ENCODE measurements at regions not wholly inside any gene's neighbourhood (a gene's known extent, or its start where the extent isn't known, plus 50 kb on each side); places are given as distances from the start of the nearest gene placed in this dataset.

- Histone ChIP-seq H3K9ac (ENCODE audit: low read length) (no peak overlapping the region), H3K4me1 (ENCODE audit: insufficient read depth, low read length) (peaks cover 4% of the 10 kb centered on the region), H3K4me3 (ENCODE audit: insufficient read depth, low read depth, low read length) (no peak overlapping the region), H3K27ac (ENCODE audit: low read depth, low read length) (no peak overlapping the region), H3K27me3 (ENCODE audit: insufficient read depth, low read length) (no peaks in the 10 kb centered on the region), H3K36me3 (ENCODE audit: insufficient read depth, low read length) (no peaks in the 10 kb centered on the region), H2AFZ (ENCODE audit: low read depth, low read length) (no peak overlapping the region), H4K20me1 (ENCODE audit: insufficient read depth, low read length) (no peaks in the 10 kb centered on the region), H3K79me2 (ENCODE audit: insufficient read depth, low read length) (no peaks in the 10 kb centered on the region), H3K9me3 (ENCODE audit: insufficient read depth, low read depth, low read length) (no peaks in the 10 kb centered on the region), H3K4me2 (ENCODE audit: low read length) (peak overlapping the region; percentile 44)
- Mint-ChIP-seq H3K27me3 (ENCODE audit: low read depth, unreplicated experiment) (peaks cover 4% of the 10 kb centered on the region), H3K4me3 (ENCODE audit: unreplicated experiment) (no peak overlapping the region), H3K36me3 (ENCODE audit: low read depth, unreplicated experiment) (no peaks in the 10 kb centered on the region), H3K9me3 (ENCODE audit: unreplicated experiment) (peaks cover 5% of the 10 kb centered on the region), H3K4me1 (ENCODE audit: low read depth, unreplicated experiment) (peaks cover 7% of the 10 kb centered on the region), H3K27ac (ENCODE audit: unreplicated experiment) (no peak overlapping the region)
- DNase-seq (ENCODE audit: low read depth), result peak; percentile 22
- no peak for FAIRE-seq
- TF ChIP-seq CTCF (IDR thresholded peaks at IDR 0.05; ENCODE audit: insufficient read depth, low read depth, low read length) (peak; percentile 8), EZH2 (IDR thresholded peaks at IDR 0.05; ENCODE audit: insufficient read depth, low read length) (no peak)
Measured at GRCh38 chr6:14396826-14397517, 279.4 kb downstream of the CD83 start.

- no peaks in the 10 kb centered on the region for H3K9me3 ChIP-seq (ENCODE audit: insufficient read depth, low read depth, low read length)
- Mint-ChIP-seq H3K4me1 (ENCODE audit: low read depth, unreplicated experiment) (peaks cover 7% of the 10 kb centered on the region), H3K4me3 (ENCODE audit: unreplicated experiment) (no peak overlapping the region), H3K36me3 (ENCODE audit: low read depth, unreplicated experiment) (no peaks in the 10 kb centered on the region), H3K27me3 (ENCODE audit: low read depth, unreplicated experiment) (peaks cover 4% of the 10 kb centered on the region), H3K9me3 (ENCODE audit: unreplicated experiment) (peaks cover 4% of the 10 kb centered on the region), H3K27ac (ENCODE audit: unreplicated experiment) (no peak overlapping the region)
- no peak overlapping the region for H3K27ac ChIP-seq (ENCODE audit: low read depth, low read length)
- H4K20me1 ChIP-seq (ENCODE audit: insufficient read depth, low read length), result no peaks in the 10 kb centered on the region
- DNase-seq (ENCODE audit: low read depth), result no peak
- no peak overlapping the region for H3K4me3 ChIP-seq (ENCODE audit: insufficient read depth, low read depth, low read length)
- no peaks in the 10 kb centered on the region for H3K36me3 ChIP-seq (ENCODE audit: insufficient read depth, low read length)
- H3K4me2 ChIP-seq (ENCODE audit: low read length), result peak overlapping the region; percentile 44
- H3K27me3 ChIP-seq (ENCODE audit: insufficient read depth, low read length), result no peaks in the 10 kb centered on the region
- TF ChIP-seq EZH2 (IDR thresholded peaks at IDR 0.05; ENCODE audit: insufficient read depth, low read length) (no peak), CTCF (IDR thresholded peaks at IDR 0.05; ENCODE audit: insufficient read depth, low read depth, low read length) (no peak)
- FAIRE-seq, result no peak
- H3K79me2 ChIP-seq (ENCODE audit: insufficient read depth, low read length), result no peaks in the 10 kb centered on the region
- H3K4me1 ChIP-seq (ENCODE audit: insufficient read depth, low read length), result peaks cover 4% of the 10 kb centered on the region
- H3K9ac ChIP-seq (ENCODE audit: low read length), result no peak overlapping the region
- no peak overlapping the region for H2AFZ ChIP-seq (ENCODE audit: low read depth, low read length)
Measured at GRCh38 chr6:14397518-14397901, 279.9 kb downstream of the CD83 start.

GRCh38 chr6:14398953-14399352 is 281.4 kb downstream of the CD83 start:
- TF ChIP-seq CTCF (IDR thresholded peaks at IDR 0.05; ENCODE audit: insufficient read depth, low read depth, low read length) (no peak), EZH2 (IDR thresholded peaks at IDR 0.05; ENCODE audit: insufficient read depth, low read length) (no peak)
- peaks cover 7% of the 10 kb centered on the region for H3K4me1 Mint-ChIP-seq (ENCODE audit: low read depth, unreplicated experiment)

More at GRCh38 chr6:14398953-14399352, 281.4 kb downstream of the CD83 start:
- H3K27me3 Mint-ChIP-seq (ENCODE audit: low read depth, unreplicated experiment), result peaks cover 1% of the 10 kb centered on the region
- Histone ChIP-seq H3K4me1 (ENCODE audit: insufficient read depth, low read length) (peaks cover 4% of the 10 kb centered on the region), H3K9me3 (ENCODE audit: insufficient read depth, low read depth, low read length) (no peaks in the 10 kb centered on the region), H3K4me2 (ENCODE audit: low read length) (no peak overlapping the region), H3K36me3 (ENCODE audit: insufficient read depth, low read length) (no peaks in the 10 kb centered on the region), H3K79me2 (ENCODE audit: insufficient read depth, low read length) (no peaks in the 10 kb centered on the region), H3K27me3 (ENCODE audit: insufficient read depth, low read length) (no peaks in the 10 kb centered on the region), H2AFZ (ENCODE audit: low read depth, low read length) (no peak overlapping the region), H3K4me3 (ENCODE audit: insufficient read depth, low read depth, low read length) (no peak overlapping the region), H3K27ac (ENCODE audit: low read depth, low read length) (no peak overlapping the region), H4K20me1 (ENCODE audit: insufficient read depth, low read length) (no peaks in the 10 kb centered on the region), H3K9ac (ENCODE audit: low read length) (no peak overlapping the region)
- H3K9me3 Mint-ChIP-seq (ENCODE audit: unreplicated experiment), result peaks cover 4% of the 10 kb centered on the region
- no peaks in the 10 kb centered on the region for H3K36me3 Mint-ChIP-seq (ENCODE audit: low read depth, unreplicated experiment)
- no peak overlapping the region for H3K27ac Mint-ChIP-seq (ENCODE audit: unreplicated experiment)
- DNase-seq (ENCODE audit: low read depth) (no peak), FAIRE-seq (no peak)
- no peak overlapping the region for H3K4me3 Mint-ChIP-seq (ENCODE audit: unreplicated experiment)
